ENCODE measurements at regions not wholly inside any gene's neighbourhood (a gene's known extent, or its start where the extent isn't known, plus 50 kb on each side); places are given as distances from the start of the nearest gene placed in this dataset.
"Not testable (repeated sequence)": the region's sequence is repeated elsewhere in the genome, so short reads cannot be mapped to it uniquely, and the experiment has no call there.

- H4K5ac ChIP-seq (ENCODE audit: low read depth, low read length); H4K20me1 ChIP-seq (ENCODE audit: insufficient read depth, low read length); H2AK5ac ChIP-seq (ENCODE audit: low read depth, low read length); dilution Hi-C loops (cut with HindIII; ENCODE audit: low sequenced_read_pairs, unreplicated experiment); H4K8ac ChIP-seq (ENCODE audit: low read depth in 2 of 2, low read length in 2 of 2); H3K27me3 ChIP-seq (ENCODE audit: control insufficient read depth, insufficient read depth, low read length); H3K36me3 ChIP-seq (ENCODE audit: control insufficient read depth, insufficient read depth, low read length); H3K9ac ChIP-seq (ENCODE audit: low read depth, low read length); ATAC-seq (ENCODE audit: low read depth); H3K18ac ChIP-seq (ENCODE audit: low read depth, low read length); H3K9me3 ChIP-seq (ENCODE audit: control insufficient read depth, insufficient read depth, low read length); H2AK9ac ChIP-seq (replicated peaks; ENCODE audit: low read depth, low read length, poor library complexity); H3K27ac ChIP-seq (ENCODE audit: insufficient read depth, low read length); in situ Hi-C loops (cut with MboI; ENCODE audit: low sequenced_read_pairs); H2BK120ac ChIP-seq (ENCODE audit: low read depth, low read length); H3K9me1 ChIP-seq (ENCODE audit: insufficient read depth, low read length); H2BK5ac ChIP-seq (ENCODE audit: low read depth, low read length, poor library complexity, severe bottlenecking); H3K56ac ChIP-seq (ENCODE audit: extremely low read depth, insufficient read depth, low read length); CTCF ChIA-PET; BruUV-seq (replicated peaks); H3K14ac ChIP-seq (replicated peaks; ENCODE audit: low read depth, low read length); H2BK15ac ChIP-seq (ENCODE audit: low read depth, low read length); H3K4me3 ChIP-seq (ENCODE audit: insufficient read depth, low read depth, low read length); H3K4ac ChIP-seq (ENCODE audit: low read depth, low read length); DNase-seq; POLR2A ChIA-PET (ENCODE audit: unreplicated experiment); H2AFZ ChIP-seq (replicated peaks; ENCODE audit: low read length, poor library complexity); H3K23ac ChIP-seq (ENCODE audit: low read depth, low read length); H3K79me1 ChIP-seq (ENCODE audit: low read depth in 1 of 2, low read length in 2 of 2); H4K91ac ChIP-seq (ENCODE audit: insufficient read depth, low read depth, low read length); H3K4me2 ChIP-seq (ENCODE audit: low read depth, low read length); H3K4me1 ChIP-seq (ENCODE audit: control insufficient read depth, insufficient read depth, low read length): not testable (repeated sequence)
- WGBS, 2 experiments (ENCODE audit: extremely low coverage in 2 of 2, insufficient read length in 1 of 2) = 89% methylated on average over 2 of the region's 2 CpGs; no CpG with 5 or more reads in 1 of the 2 experiments
- H2BK20ac ChIP-seq (ENCODE audit: low read depth, low read length) = 0 out of 2 replicates have a peak overlapping the region, but pooled peaks have one; percentile 9
- intact Hi-C loops (cut with micrococcal nuclease) = loop anchor here (10.0 kb wide), 1 partner anchor 332 kb away; no protein-coding TSS in a partner anchor
Measured at GRCh38 chr10:5292970-5293369, 71.8 kb upstream of the UCN3 start.
